ENCODE measurements at regions not wholly inside any gene's neighbourhood (a gene's known extent, or its start where the extent isn't known, plus 50 kb on each side); places are given as distances from the start of the nearest gene placed in this dataset.

GRCh38 chr13:66205807-66206206 is 1024.3 kb downstream of the PCDH9 start:
- H3K4me3 Mint-ChIP-seq, result no peak overlapping the region
- H3K9me2 ChIP-seq (ENCODE audit: insufficient read depth), result no peaks in the 10 kb centered on the region
- no peak overlapping the region for H3K27ac Mint-ChIP-seq
- no peaks in the 10 kb centered on the region for H3K27me3 Mint-ChIP-seq (ENCODE audit: insufficient read depth, low read depth, poor library complexity)
- no peaks in the 10 kb centered on the region for H3K36me3 Mint-ChIP-seq (ENCODE audit: low read depth)
- no peak overlapping the region for H3K4me2 ChIP-seq
- H3K79me2 ChIP-seq (replicated peaks; ENCODE audit: insufficient read depth), result no peaks in the 10 kb centered on the region
- no peak overlapping the region for H3K27ac ChIP-seq (ENCODE audit: low read depth)
- H3K9me3 Mint-ChIP-seq, result no peaks in the 10 kb centered on the region
- H3F3A ChIP-seq (replicated peaks; ENCODE audit: low read depth), result no peaks in the 10 kb centered on the region
- no peaks in the 10 kb centered on the region for H3K27me3 ChIP-seq (ENCODE audit: insufficient read depth)
- no peaks in the 10 kb centered on the region for H3K4me1 ChIP-seq (ENCODE audit: insufficient read depth)
- H3K4me3 ChIP-seq, result no peak overlapping the region
- H2AFZ ChIP-seq, result no peak overlapping the region
- no peak for ATAC-seq
- no peak for TF ChIP-seq CREB1 (CRISPR knock-in tag; IDR thresholded peaks at IDR 0.05; ENCODE audit: low read depth)
- TF ChIP-seq ZNF114 (CRISPR knock-in tag; IDR thresholded peaks at IDR 0.05), result no peak
- no peak for TF ChIP-seq STAT1 (IDR thresholded peaks at IDR 0.05; ENCODE audit: unreplicated experiment)
- no peak for TF ChIP-seq ETS1 (IDR thresholded peaks at IDR 0.05)
- no peak for TF ChIP-seq POLR2AphosphoS5 (IDR thresholded peaks at IDR 0.05; ENCODE audit: low read depth)
- TF ChIP-seq ZNF462 (CRISPR knock-in tag; IDR thresholded peaks at IDR 0.05), result no peak
- no peak for TF ChIP-seq CTCF (conservative IDR thresholded peaks at IDR 0.05; ENCODE audit: low read depth in 2 of 2)
- TF ChIP-seq EZH2 (IDR thresholded peaks at IDR 0.05; ENCODE audit: low read depth, unreplicated experiment), result no peak
- DNase-seq (ENCODE audit: low spot score), result no peak
- H3K36me3 ChIP-seq (ENCODE audit: insufficient read depth), result no peaks in the 10 kb centered on the region
- no peaks in the 10 kb centered on the region for H4K20me1 ChIP-seq (replicated peaks; ENCODE audit: insufficient read depth)
- H3K4me1 Mint-ChIP-seq, result no peaks in the 10 kb centered on the region; the same call in 2 of the 3 replicates

All from GM23338 (cell line).